Brain microvascular endothelial cell (primary cell): ENCODE measurements at regions not wholly inside any gene's neighbourhood (a gene's known extent, or its start where the extent isn't known, plus 50 kb on each side); places are given as distances from the start of the nearest gene placed in this dataset.
A peak's percentile ranks its signal among the peaks of the same experiment; 100 is the strongest.
"Not testable (repeated sequence)": the region's sequence is repeated elsewhere in the genome, so short reads cannot be mapped to it uniquely, and the experiment has no call there.

Experiments
- DNase-seq: peaks from one replicate; pipeline ENCODE4 v3.0.0-alpha.2; 2020
- H3K27ac ChIP-seq: fragments of 250-450 bp; sonication (Bioruptor Pico); 2 replicates; pipeline ENCODE4 v1.5.1; 2020; ENCODE audit warnings: mild to moderate bottlenecking, moderate library complexity
- H3K27me3 ChIP-seq: fragments of 250-450 bp; sonication (Bioruptor Pico); replicated peaks from 2 replicates; pipeline ENCODE4 v1.5.1; 2020; ENCODE audit warnings: mild to moderate bottlenecking
- H3K36me3 ChIP-seq: fragments of 250-450 bp; sonication (Bioruptor Pico); replicated peaks from 2 replicates; pipeline ENCODE4 v1.5.1; 2020; ENCODE audit warnings: mild to moderate bottlenecking
- H3K4me3 ChIP-seq: 2 replicates; pipeline ENCODE4 v1.5.1; 2011; ENCODE audit warnings: low read depth, mild to moderate bottlenecking, control low read depth, low read length, moderate library complexity
- in situ Hi-C: cut with HindIII; loops from 2 replicates; pipeline ENCODE4 v1.10.0; 2017; ENCODE audit warnings: low sequenced_read_pairs, low pct_ligation_motif_present
- TF ChIP-seq, protein P1 (sequence below): IDR thresholded peaks from 2 replicates; pipeline ENCODE4 v1.5.1; 2011; ENCODE audit warnings: low read depth, mild to moderate bottlenecking, moderate library complexity, low read length, control low read depth, inconsistent platforms; ENCODE audit errors: missing control alignments

DNA sequence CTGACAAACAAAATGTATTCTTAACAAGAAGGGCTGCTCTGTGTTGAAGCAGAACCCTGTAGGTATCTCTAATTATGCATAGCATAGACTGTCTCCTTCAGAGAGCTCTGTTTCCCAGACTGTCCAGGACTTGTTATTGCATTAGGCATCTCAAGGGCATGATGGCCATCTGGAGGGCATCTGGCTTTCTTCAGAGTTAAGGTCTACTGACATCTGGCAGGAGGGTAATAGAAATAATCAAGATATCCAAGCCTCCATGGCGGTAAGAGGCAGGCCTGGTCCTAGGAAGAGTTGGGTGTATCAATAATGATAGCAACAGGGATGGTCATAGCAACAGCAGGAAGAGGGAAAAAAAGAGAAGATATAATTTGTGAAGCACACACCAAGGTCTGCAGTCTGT is 161.2 kb downstream of the TTC8 start:
- H3K27ac ChIP-seq = peak overlapping the region; percentile 15
- TF ChIP-seq, protein P1, sequence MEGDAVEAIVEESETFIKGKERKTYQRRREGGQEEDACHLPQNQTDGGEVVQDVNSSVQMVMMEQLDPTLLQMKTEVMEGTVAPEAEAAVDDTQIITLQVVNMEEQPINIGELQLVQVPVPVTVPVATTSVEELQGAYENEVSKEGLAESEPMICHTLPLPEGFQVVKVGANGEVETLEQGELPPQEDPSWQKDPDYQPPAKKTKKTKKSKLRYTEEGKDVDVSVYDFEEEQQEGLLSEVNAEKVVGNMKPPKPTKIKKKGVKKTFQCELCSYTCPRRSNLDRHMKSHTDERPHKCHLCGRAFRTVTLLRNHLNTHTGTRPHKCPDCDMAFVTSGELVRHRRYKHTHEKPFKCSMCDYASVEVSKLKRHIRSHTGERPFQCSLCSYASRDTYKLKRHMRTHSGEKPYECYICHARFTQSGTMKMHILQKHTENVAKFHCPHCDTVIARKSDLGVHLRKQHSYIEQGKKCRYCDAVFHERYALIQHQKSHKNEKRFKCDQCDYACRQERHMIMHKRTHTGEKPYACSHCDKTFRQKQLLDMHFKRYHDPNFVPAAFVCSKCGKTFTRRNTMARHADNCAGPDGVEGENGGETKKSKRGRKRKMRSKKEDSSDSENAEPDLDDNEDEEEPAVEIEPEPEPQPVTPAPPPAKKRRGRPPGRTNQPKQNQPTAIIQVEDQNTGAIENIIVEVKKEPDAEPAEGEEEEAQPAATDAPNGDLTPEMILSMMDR = no peak
- no peaks in the 10 kb centered on the region for H3K36me3 ChIP-seq
- no peak overlapping the region for H3K4me3 ChIP-seq
- in situ Hi-C loops = no loop called here
- no peak for DNase-seq
- H3K27me3 ChIP-seq = no peaks in the 10 kb centered on the region

DNA sequence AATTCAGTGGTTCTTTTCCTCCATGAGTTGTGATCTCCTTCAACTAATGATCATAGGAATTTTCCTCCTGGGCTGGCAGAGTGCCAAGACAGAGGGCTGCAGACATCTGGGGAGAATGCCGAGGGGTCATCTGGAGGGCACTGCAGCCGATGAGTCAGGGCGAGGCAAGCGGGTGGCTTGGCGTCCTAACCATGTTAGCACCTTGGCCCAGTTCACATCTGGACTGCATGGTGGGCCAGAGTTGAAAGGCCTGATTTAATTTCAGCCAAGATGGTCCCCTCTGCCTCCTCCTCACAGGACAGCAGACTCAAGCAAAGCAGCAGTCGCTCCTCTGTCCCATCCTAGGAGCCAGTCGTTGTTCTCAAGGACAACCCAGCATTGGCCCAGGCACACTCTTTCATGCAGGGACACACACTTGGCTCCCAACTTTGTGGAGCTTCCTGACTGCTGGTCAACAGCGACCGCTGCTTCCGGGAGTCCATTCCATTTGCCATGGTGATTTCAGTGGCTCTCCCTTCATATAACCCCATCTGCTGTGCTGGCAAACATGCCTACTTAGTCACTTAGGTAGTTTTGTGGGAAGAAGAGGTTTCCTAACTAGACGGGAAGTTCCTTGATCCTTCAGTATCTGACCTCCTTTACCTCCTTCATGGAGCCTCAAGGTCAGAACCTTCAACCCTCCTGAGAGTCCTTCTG is 161.8 kb downstream of the TTC8 start:
- in situ Hi-C loops = no loop called here
- TF ChIP-seq, protein P1 = no peak
- Histone ChIP-seq H3K27ac (peak overlapping the region; percentile 72), H3K27me3 (no peaks in the 10 kb centered on the region), H3K4me3 (no peak overlapping the region), H3K36me3 (no peaks in the 10 kb centered on the region)
- DNase-seq = peak; percentile 88

DNA sequence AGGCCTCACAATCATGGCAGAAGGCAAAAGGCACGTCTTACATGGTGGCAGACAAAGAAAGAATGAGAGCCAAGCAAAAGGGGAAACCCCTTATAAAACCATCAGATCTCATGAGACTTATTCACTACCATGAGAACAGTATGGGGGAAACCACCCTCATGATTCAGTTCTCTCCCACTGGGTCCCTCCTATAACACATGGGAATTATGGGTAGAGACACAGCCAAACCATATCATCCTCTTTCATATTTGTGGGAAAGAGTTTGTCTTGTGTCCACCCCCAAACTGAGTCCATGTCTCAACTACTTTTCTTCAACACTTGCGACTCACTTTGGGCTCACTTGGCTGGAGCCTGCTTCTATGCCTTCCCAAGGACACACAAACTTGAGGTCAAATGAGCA is 162.5 kb downstream of the TTC8 start:
- H3K36me3 ChIP-seq, H3K27me3 ChIP-seq, DNase-seq, in situ Hi-C loops, H3K4me3 ChIP-seq: not testable (repeated sequence)
- peak overlapping the region; percentile 72 for H3K27ac ChIP-seq

DNA sequence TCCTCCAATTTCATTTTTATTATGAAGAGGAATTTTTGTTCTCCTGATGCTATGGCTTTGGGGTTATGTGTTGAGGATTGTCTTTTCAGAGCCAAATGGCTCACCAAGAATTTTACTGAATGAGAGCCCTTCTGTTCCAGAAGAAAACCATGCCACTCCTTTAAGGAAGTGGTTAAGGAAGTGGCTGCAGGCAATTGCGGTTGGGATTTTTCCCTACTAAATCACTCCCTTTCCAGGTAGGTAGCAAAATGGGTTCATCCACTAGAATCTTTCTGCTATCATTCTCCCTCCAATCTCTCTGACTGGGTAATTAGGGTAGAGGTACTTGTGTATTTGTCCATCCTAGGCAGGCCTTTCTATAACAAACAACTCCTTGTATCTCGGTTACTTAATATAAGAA is 163.1 kb downstream of the TTC8 start:
- H3K36me3 ChIP-seq = no peaks in the 10 kb centered on the region
- in situ Hi-C loops = no loop called here
- no peak overlapping the region for H3K4me3 ChIP-seq
- H3K27ac ChIP-seq = no peak overlapping the region
- no peak for DNase-seq
- no peaks in the 10 kb centered on the region for H3K27me3 ChIP-seq
- TF ChIP-seq, protein P1 = no peak

DNA sequence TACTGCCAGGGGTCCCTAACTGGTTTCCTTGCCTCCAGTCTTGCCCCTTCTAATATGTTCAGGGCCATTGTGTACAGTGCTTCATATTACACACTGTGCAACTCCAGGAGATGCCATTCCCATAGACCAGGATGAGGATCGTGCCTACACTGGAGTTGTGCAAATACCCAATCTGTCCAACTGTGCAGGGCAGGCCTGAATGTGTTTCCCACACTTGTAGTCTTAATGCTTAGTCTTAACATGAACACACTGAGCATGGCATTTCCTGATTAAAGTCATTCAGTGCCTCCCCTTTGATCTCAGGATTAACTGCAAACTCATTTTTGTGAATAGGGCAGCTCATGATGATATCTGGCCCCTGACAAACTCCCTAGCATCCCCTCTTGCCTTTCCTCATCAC is 165.5 kb downstream of the TTC8 start:
- no peak for DNase-seq
- Histone ChIP-seq H3K36me3 (no peaks in the 10 kb centered on the region), H3K27me3 (no peaks in the 10 kb centered on the region), H3K27ac (no peak overlapping the region), H3K4me3 (no peak overlapping the region)
- in situ Hi-C loops = no loop called here
- TF ChIP-seq, protein P1 = no peak

DNA sequence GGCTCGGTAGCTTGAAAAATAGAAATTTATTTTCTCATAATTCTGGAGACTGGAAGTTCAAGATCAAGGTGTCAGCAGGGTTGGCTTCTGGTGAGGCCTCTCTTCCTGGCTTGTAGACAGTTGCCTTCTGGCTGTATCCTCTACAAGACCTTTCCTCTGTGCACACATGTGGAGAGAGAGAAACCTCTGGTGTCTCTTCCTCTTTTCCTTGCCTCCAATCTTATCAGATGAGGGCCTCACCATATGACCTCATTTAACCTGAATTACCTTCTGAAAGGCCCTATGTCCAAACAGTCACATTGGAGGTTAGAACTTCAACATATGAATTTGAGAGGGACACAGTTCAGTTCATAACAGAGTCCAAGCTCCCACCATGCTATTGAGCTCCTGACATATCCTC is 166.4 kb downstream of the TTC8 start:
- no peaks in the 10 kb centered on the region for H3K27me3 ChIP-seq
- in situ Hi-C loops = no loop called here
- TF ChIP-seq, protein P1 = no peak
- DNase-seq = no peak
- H3K36me3 ChIP-seq = no peaks in the 10 kb centered on the region
- no peak overlapping the region for H3K27ac ChIP-seq
- no peak overlapping the region for H3K4me3 ChIP-seq
